ENCODE measurements at regions not wholly inside any gene's neighbourhood (a gene's known extent, or its start where the extent isn't known, plus 50 kb on each side); places are given as distances from the start of the nearest gene placed in this dataset.

- TF ChIP-seq CTCF (conservative IDR thresholded peaks at IDR 0.05; ENCODE audit: low read depth, low read length) = no peak
- TF ChIP-seq CEBPB (IDR thresholded peaks at IDR 0.05; ENCODE audit: low read depth, low read length) = no peak
- TF ChIP-seq POLR2A (IDR thresholded peaks at IDR 0.05; ENCODE audit: low read depth, low read length) = no peak
- no peak for TF ChIP-seq RAD21 (IDR thresholded peaks at IDR 0.05; ENCODE audit: low read length)
- TF ChIP-seq MAZ (IDR thresholded peaks at IDR 0.05; ENCODE audit: borderline replicate concordance, low read depth, low read length) = no peak
- no peak for TF ChIP-seq RCOR1 (IDR thresholded peaks at IDR 0.05; ENCODE audit: insufficient replicate concordance, low read length)
- no peak for TF ChIP-seq SMC3 (IDR thresholded peaks at IDR 0.05; ENCODE audit: low read depth, low read length)
- TF ChIP-seq USF2 (IDR thresholded peaks at IDR 0.05; ENCODE audit: low read depth, low read length) = no peak
Measured at GRCh38 chr6:158897236-158897635, 78.1 kb upstream of the EZR start.
